HepG2 (cell line): ENCODE measurements at regions not wholly inside any gene's neighbourhood (a gene's known extent, or its start where the extent isn't known, plus 50 kb on each side); places are given as distances from the start of the nearest gene placed in this dataset.

Experiments used
- ATAC-seq: fragments of 200-7000 bp; cut with Tn5 transposase; 3 replicates; pipeline ENCODE4 v1.9.1; 2020; ENCODE audit warnings: mild to moderate bottlenecking, moderate library complexity
- BruUV-seq: library from RNA; stranded (reverse); fragments of 400-500 nt; replicated peaks from 2 replicates; lab custom pipeline; 2021; lab: Mats Ljungman, UMichigan
- CTCF ChIA-PET: fragments of 300-600 bp; formaldehyde crosslinking; extraction: SDS; loops from one replicate; lab custom pipeline; 2021; ENCODE audit warnings: low total read pairs, inconsistent platforms, low intra/inter-chr PET ratio; lab: Yijun Ruan, JAX
- POLR2A ChIA-PET: fragments of 350-600 bp; sonication (Branson Sonifier 250); formaldehyde crosslinking; loops from one replicate; lab custom pipeline; 2020; ENCODE audit warnings: antibody characterized with exemption, inconsistent platforms; lab: Yijun Ruan, JAX
- DNase-seq: peaks from one replicate; pipeline ENCODE4 v3.0.0-alpha.2; 2015; ENCODE audit warnings: low spot score
- FAIRE-seq: peaks from 3 replicates; lab custom pipeline; 2011; peaks lifted over from hg19 to GRCh38; lab: Jason Lieb, UNC
- H2AFZ ChIP-seq: one replicate; pipeline ENCODE4 v1.6.1; 2011; ENCODE audit warnings: low read length, inconsistent platforms
- H3K27ac ChIP-seq: fragments of 300-600 bp; 3 replicates; pipeline ENCODE4 v1.8.0; 2011; ENCODE audit warnings: mixed run types, mild to moderate bottlenecking, mixed read lengths, low read length, inconsistent platforms; ENCODE audit not compliant: insufficient read depth; ENCODE audit errors: extremely low read length
- H3K27me3 ChIP-seq, 2 experiments: fragments of 200-600 bp in 1 of 2; 2 replicates in 1 of 2; 3 replicates in 1 of 2; pipeline versions ENCODE4 v1.6.0 to v1.8.0; 2011; ENCODE audit warnings: low read length in 2 of 2, mild to moderate bottlenecking in 2 of 2, moderate library complexity in 2 of 2, inconsistent platforms in 1 of 2; ENCODE audit not compliant: insufficient read depth in 2 of 2, control insufficient read depth in 1 of 2
- H3K36me3 ChIP-seq, 2 experiments: fragments of 200-600 bp in 1 of 2; replicated peaks in 1 of 2; 2 replicates in 1 of 2; 3 replicates in 1 of 2; pipeline versions ENCODE4 v1.5.1 to v1.8.0; 2011; ENCODE audit warnings: low read length in 2 of 2, inconsistent platforms in 1 of 2; ENCODE audit not compliant: insufficient read depth in 2 of 2, control insufficient read depth in 1 of 2
- H3K4me1 ChIP-seq: 2 replicates; pipeline ENCODE4 v1.5.1; 2012; ENCODE audit warnings: low read length, inconsistent platforms; ENCODE audit not compliant: insufficient read depth
- H3K4me2 ChIP-seq: 2 replicates; pipeline ENCODE4 v1.6.0; 2011; ENCODE audit warnings: low read depth, low read length, inconsistent platforms
- H3K4me3 ChIP-seq, 3 experiments: fragments of 200-600 bp in 1 of 3; sonication (generic), shearing (Covaris generic) in 1 of 3; replicated peaks in 1 of 3; 2 replicates each; pipeline ENCODE4 v1.5.1; 2011 to 2016; ENCODE audit warnings: low read length in 3 of 3, inconsistent platforms in 2 of 3, low read depth in 2 of 3, mild to moderate bottlenecking in 2 of 3, control low read depth in 1 of 3, mixed read lengths in 1 of 3; ENCODE audit not compliant: insufficient read depth in 1 of 3
- H3K79me2 ChIP-seq: one replicate; pipeline ENCODE4 v1.6.1; 2011; ENCODE audit warnings: low read length, inconsistent platforms; ENCODE audit not compliant: insufficient read depth
- H3K9ac ChIP-seq: 2 replicates; pipeline ENCODE4 v1.6.0; 2011; ENCODE audit warnings: mild to moderate bottlenecking, low read depth, low read length, inconsistent platforms; ENCODE audit not compliant: insufficient read depth
- H3K9me3 ChIP-seq: 2 replicates; pipeline ENCODE4 v1.5.1; 2012; ENCODE audit warnings: mild to moderate bottlenecking, low read length
- H4K20me1 ChIP-seq: 2 replicates; pipeline ENCODE4 v1.6.0; 2011; ENCODE audit warnings: inconsistent platforms, mild to moderate bottlenecking, low read length, moderate library complexity; ENCODE audit not compliant: insufficient read depth
- FOXK2 ChIP-seq: fragments of 450-650 bp; IDR thresholded peaks from 2 replicates; pipeline ENCODE4 v1.6.1; 2016
- LCORL ChIP-seq, 2 experiments: fragments of 450-650 bp in 1 of 2; sonication (generic) in 1 of 2; formaldehyde crosslinking in 1 of 2; IDR thresholded peaks; 2 replicates each; pipeline versions ENCODE4 v1.5.0 to v1.6.1; 2017 to 2020; ENCODE audit warnings: antibody characterized with exemption in 1 of 2, missing genetic modification reagents in 1 of 2
- PHF5A ChIP-seq: IDR thresholded peaks from one replicate; pipeline ENCODE4 v1.6.1; 2018; ENCODE audit warnings: low read depth, missing genetic modification reagents; ENCODE audit not compliant: unreplicated experiment
- RARG ChIP-seq: sonication (generic); formaldehyde crosslinking; IDR thresholded peaks from 2 replicates; pipeline ENCODE4 v1.4.0; 2020; ENCODE audit warnings: low read depth, mild to moderate bottlenecking, missing genetic modification reagents
- RFXANK ChIP-seq: IDR thresholded peaks from 2 replicates; pipeline ENCODE4 v1.6.1; 2016
- SAFB2 ChIP-seq: sonication (generic); formaldehyde crosslinking; IDR thresholded peaks from 2 replicates; pipeline ENCODE4 v1.5.1; 2020; ENCODE audit warnings: missing genetic modification reagents, low read depth, mild to moderate bottlenecking, borderline replicate concordance
- ZFP36L1 ChIP-seq: sonication (generic); formaldehyde crosslinking; IDR thresholded peaks from 2 replicates; pipeline ENCODE4 v1.8.0; 2022; ENCODE audit warnings: mild to moderate bottlenecking, missing genetic modification reagents, moderate library complexity
- ZNF24 ChIP-seq: fragments of 450-650 bp; IDR thresholded peaks from 2 replicates; pipeline ENCODE4 v1.6.1; 2017; ENCODE audit warnings: antibody characterized with exemption, mild to moderate bottlenecking
- ZNF331 ChIP-seq: sonication (generic); formaldehyde crosslinking; IDR thresholded peaks from 2 replicates; pipeline ENCODE4 v1.4.0; 2020; ENCODE audit warnings: missing genetic modification reagents
- ZNF670 ChIP-seq: sonication (generic); formaldehyde crosslinking; IDR thresholded peaks from 2 replicates; pipeline ENCODE4 v1.8.0; 2022; ENCODE audit warnings: mild to moderate bottlenecking, missing genetic modification reagents, borderline replicate concordance
- ZNF761 ChIP-seq: sonication (generic); formaldehyde crosslinking; conservative IDR thresholded peaks from 2 replicates; pipeline ENCODE4 v1.4.0; 2020; ENCODE audit warnings: mild to moderate bottlenecking, missing genetic modification reagents
- ZNF768 ChIP-seq: sonication (generic); formaldehyde crosslinking; IDR thresholded peaks from 2 replicates; pipeline ENCODE4 v1.4.0; 2020; ENCODE audit warnings: missing genetic modification reagents
- ZNF891 ChIP-seq: sonication (generic); formaldehyde crosslinking; IDR thresholded peaks from 2 replicates; pipeline ENCODE4 v1.5.0; 2020; ENCODE audit warnings: mild to moderate bottlenecking, missing genetic modification reagents
- WGBS: methylation state at CpG from one replicate; pipeline ENCODE4 v1.1.6; 2017; ENCODE audit warnings: low lambda C conversion rate; 5-methylcytosine and 5-hydroxymethylcytosine counted together
- in situ Hi-C: cut with HindIII; loops from 2 replicates; pipeline ENCODE4 v1.10.0; 2017; ENCODE audit warnings: low pct_unique_long_range_greater_than_20kb; ENCODE audit not compliant: extremely low pct_ligation_motif_present
- intact Hi-C: fragments of 100-400 bp; cut with micrococcal nuclease; formaldehyde crosslinking; loops from one replicate; pipeline ENCODE4 v1.10.0; 2022; ENCODE audit not compliant: unreplicated experiment
- TF ChIP-seq, protein P1 (sequence below): sonication (generic); formaldehyde crosslinking; IDR thresholded peaks from 2 replicates; pipeline ENCODE4 v1.4.0; 2020; ENCODE audit warnings: missing genetic modification reagents, borderline replicate concordance
- TF ChIP-seq, protein P2 (sequence below): sonication (generic); formaldehyde crosslinking; IDR thresholded peaks from 2 replicates; pipeline ENCODE4 v1.4.0; 2020; ENCODE audit warnings: low read depth, mild to moderate bottlenecking, missing genetic modification reagents

DNA sequence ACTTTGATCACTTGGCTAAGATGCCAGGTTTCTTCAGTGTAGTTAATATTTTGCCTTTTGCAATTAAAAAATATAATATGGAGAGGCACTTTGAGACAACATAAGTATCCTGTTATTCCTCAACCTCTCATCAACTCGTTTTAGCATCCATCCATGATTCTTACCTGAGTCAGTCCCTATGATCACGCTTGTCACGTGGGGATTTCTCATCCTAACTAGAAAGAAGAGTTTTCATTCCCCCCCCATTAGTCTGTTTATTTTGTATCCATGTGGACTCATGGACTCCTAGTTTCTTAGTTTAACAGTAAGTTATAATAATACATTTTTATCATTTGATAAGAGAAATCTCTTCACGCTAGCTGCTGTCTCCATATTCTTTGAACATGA is 110.3 kb downstream of the SLC25A47 start (continued):
- TF ChIP-seq, protein P1, sequence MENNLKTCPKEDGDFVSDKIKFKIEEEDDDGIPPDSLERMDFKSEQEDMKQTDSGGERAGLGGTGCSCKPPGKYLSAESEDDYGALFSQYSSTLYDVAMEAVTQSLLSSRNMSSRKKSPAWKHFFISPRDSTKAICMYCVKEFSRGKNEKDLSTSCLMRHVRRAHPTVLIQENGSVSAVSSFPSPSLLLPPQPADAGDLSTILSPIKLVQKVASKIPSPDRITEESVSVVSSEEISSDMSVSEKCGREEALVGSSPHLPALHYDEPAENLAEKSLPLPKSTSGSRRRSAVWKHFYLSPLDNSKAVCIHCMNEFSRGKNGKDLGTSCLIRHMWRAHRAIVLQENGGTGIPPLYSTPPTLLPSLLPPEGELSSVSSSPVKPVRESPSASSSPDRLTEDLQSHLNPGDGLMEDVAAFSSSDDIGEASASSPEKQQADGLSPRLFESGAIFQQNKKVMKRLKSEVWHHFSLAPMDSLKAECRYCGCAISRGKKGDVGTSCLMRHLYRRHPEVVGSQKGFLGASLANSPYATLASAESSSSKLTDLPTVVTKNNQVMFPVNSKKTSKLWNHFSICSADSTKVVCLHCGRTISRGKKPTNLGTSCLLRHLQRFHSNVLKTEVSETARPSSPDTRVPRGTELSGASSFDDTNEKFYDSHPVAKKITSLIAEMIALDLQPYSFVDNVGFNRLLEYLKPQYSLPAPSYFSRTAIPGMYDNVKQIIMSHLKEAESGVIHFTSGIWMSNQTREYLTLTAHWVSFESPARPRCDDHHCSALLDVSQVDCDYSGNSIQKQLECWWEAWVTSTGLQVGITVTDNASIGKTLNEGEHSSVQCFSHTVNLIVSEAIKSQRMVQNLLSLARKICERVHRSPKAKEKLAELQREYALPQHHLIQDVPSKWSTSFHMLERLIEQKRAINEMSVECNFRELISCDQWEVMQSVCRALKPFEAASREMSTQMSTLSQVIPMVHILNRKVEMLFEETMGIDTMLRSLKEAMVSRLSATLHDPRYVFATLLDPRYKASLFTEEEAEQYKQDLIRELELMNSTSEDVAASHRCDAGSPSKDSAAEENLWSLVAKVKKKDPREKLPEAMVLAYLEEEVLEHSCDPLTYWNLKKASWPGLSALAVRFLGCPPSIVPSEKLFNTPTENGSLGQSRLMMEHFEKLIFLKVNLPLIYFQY (CRISPR knock-in tag) = no peak
- TF ChIP-seq RARG (CRISPR knock-in tag) = no peak
- TF ChIP-seq SAFB2 = no peak
- no peak for TF ChIP-seq ZNF891 (CRISPR knock-in tag)
- TF ChIP-seq, all 625 proteins: peak for 0

DNA sequence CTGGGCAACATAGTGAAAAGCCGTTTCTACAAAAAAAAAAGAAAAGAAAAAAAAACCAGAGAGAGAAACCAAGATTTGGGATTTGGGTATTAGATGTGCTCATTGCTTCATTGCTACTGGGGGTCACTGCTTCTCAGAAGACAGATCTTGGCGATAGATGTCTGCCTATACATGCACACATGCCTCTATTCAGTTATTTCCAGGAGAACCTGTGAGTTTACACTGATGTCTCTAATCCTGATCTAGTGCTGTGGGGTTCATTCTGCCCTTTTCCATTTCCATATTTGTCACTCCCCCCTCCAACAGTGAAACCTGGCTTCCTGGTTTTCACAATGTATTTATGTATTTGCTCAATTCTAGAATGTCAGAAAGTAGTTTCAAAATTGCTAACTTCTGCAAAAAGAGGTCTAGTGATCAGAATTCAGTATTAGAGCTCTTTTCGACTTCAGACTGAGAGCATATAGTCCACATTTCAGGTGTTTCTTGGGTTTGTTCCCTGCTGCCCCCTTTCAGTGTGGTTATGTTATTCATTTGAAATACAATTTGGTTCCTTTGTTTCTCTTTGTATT is 111.0 kb downstream of the SLC25A47 start:
- 85% methylated on average over 3 of the region's 3 CpGs for WGBS
- no TSS peak for BruUV-seq
- FAIRE-seq (no peak), ATAC-seq (no peak), DNase-seq (no peak)
- H3K4me3 ChIP-seq = no peak overlapping the region
- in situ Hi-C loops = no loop called here
- H3K4me2 ChIP-seq = no peak overlapping the region
- H3K27ac ChIP-seq = no peak overlapping the region
- no peaks in the 10 kb centered on the region for H3K9me3 ChIP-seq
- H3K9ac ChIP-seq = no peak overlapping the region
- no peak overlapping the region for H2AFZ ChIP-seq
- no peaks in the 10 kb centered on the region for H3K27me3 ChIP-seq
- H3K36me3 ChIP-seq = no peaks in the 10 kb centered on the region
- intact Hi-C loops = no loop called here
- peaks cover 30% of the 10 kb centered on the region for H3K4me1 ChIP-seq
- H3K79me2 ChIP-seq = no peaks in the 10 kb centered on the region
- CTCF ChIA-PET = no interaction called here
- no peaks in the 10 kb centered on the region for H4K20me1 ChIP-seq
- POLR2A ChIA-PET = no interaction called here
- TF ChIP-seq, protein P2, sequence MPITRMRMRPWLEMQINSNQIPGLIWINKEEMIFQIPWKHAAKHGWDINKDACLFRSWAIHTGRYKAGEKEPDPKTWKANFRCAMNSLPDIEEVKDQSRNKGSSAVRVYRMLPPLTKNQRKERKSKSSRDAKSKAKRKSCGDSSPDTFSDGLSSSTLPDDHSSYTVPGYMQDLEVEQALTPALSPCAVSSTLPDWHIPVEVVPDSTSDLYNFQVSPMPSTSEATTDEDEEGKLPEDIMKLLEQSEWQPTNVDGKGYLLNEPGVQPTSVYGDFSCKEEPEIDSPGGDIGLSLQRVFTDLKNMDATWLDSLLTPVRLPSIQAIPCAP = no peak
- no peak for TF ChIP-seq ZNF331 (CRISPR knock-in tag)
- no peak for TF ChIP-seq RFXANK (CRISPR knock-in tag)
- TF ChIP-seq PHF5A (CRISPR knock-in tag) = no peak
- TF ChIP-seq ZFP36L1 = no peak
- TF ChIP-seq ZNF24 = no peak
- TF ChIP-seq ZNF670 = no peak
- no peak for TF ChIP-seq ZNF761 (CRISPR knock-in tag)
- TF ChIP-seq ZNF768 = no peak
- TF ChIP-seq LCORL (IDR thresholded peaks at IDR 0.05) = no peak
- no peak for TF ChIP-seq LCORL (CRISPR knock-in tag; IDR thresholded peaks at IDR 0.05)
- no peak for TF ChIP-seq FOXK2
